ENCODE measurements at regions not wholly inside any gene's neighbourhood (a gene's known extent, or its start where the extent isn't known, plus 50 kb on each side); places are given as distances from the start of the nearest gene placed in this dataset.

DNA sequence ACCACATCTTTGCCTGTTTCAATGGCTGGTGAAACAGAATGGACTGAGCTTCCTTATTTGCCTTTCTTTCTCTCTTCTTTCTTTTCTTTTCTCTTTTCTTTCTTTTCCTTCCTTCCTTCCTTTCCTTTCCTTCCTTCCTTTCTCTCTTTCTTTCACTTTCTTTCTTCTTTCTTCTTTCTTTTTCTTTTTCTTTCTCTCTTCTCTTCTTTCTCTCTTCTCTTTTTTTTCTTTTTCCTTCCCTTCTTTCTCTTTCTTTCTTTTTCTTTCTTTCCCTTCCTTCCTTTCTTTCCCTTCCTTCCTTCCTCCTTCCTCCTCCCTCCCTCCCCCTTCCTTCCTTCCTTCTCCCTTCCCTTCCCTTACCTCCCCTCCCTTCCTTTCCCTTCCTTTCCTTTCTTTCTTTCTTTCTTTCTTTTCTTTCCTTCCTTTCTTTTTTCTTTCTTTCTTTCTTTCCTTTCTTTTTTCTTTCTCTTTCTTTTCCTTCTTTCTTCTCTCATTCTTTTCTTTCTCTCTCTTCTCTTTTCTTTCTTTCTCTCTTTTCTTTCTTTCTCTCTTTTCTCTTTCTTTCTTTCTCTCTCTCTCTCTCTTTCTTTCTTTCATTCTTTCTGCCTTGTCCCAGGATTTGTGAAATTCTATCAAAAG lies 50.1 kb upstream of the MCTP1 start:
- ChIA-PET POLR2A (interaction anchor here (1.1 kb wide), 1 partner anchor 9 kb away, joined by 3 read pairs; no protein-coding TSS in a partner anchor), CTCF (ENCODE audit: unreplicated experiment) (no interaction called here)
- H3K9me2 ChIP-seq (ENCODE audit: insufficient read depth, low read length), result no peaks in the 10 kb centered on the region
- BruUV-seq (replicated peaks), result no TSS peak
- TF ChIP-seq CTCF (conservative IDR thresholded peaks at IDR 0.05; ENCODE audit: low read length) (no peak), EZH2phosphoT487 (IDR thresholded peaks at IDR 0.05; ENCODE audit: borderline replicate concordance, low read depth, low read length) (no peak)
- no peaks in the 10 kb centered on the region for H3K4me1 ChIP-seq (ENCODE audit: insufficient read depth, low read length, poor library complexity, severe bottlenecking)
- H3K27ac ChIP-seq (ENCODE audit: low read depth, low read length, poor library complexity, severe bottlenecking), result no peak overlapping the region
- no peaks in the 10 kb centered on the region for H3K79me2 ChIP-seq (ENCODE audit: insufficient read depth, low read depth, low read length)
- no peaks in the 10 kb centered on the region for H3K9me3 ChIP-seq (ENCODE audit: low read length)
- no peak overlapping the region for H3K4me3 ChIP-seq (ENCODE audit: low read depth, low read length, poor library complexity, severe bottlenecking)
- DNase-seq (ENCODE audit: low spot score), result no peak
- no peak overlapping the region for H2AFZ ChIP-seq (ENCODE audit: low read length)
- intact Hi-C loops (cut with micrococcal nuclease; ENCODE audit: unreplicated experiment), result no loop called here
- H3K36me3 ChIP-seq (ENCODE audit: insufficient read depth, low read length), result no peaks in the 10 kb centered on the region
- H3K4me2 ChIP-seq (ENCODE audit: low read length), result no peak overlapping the region
- no peaks in the 10 kb centered on the region for H4K20me1 ChIP-seq (ENCODE audit: insufficient read depth, low read length)

Data from OCI-LY7 (cell line).